ENCODE measurements at regions not wholly inside any gene's neighbourhood (a gene's known extent, or its start where the extent isn't known, plus 50 kb on each side); places are given as distances from the start of the nearest gene placed in this dataset.

DNA sequence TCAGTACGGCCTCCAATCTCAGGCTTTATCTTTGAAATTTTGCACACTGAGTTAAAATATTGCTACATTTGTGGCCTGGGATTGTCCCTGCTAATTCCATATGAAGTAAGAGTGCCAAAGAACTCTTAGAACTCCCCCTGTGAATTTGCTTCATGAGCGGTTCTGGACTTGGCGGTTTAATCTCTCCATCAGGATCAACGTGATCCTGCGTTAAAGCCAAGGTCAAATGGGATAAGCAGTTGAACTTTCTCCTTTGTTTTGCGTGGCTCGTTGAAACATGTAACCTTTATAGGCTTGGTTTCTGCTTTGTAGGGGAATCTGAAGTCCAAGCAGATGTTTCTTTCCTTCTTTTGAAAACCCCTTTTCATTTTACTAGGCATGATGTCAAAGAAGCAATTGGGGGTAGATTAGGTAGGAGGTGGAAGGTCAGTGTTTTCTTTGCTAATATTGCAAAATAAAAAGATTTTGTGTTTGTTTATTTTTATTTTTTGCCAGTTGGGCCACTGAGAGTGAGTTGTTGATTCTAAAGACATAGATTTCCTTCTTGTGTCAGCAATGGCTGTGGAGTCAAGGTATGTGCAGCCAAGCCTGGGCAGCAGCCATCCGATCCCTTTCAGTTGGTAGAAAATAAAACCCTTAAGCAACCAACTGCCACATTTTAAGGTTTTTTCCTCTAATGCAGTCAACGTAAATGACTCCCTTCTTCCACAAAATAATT lies 390.8 kb downstream of the NNT start:
- Histone ChIP-seq H3K36me3 (ENCODE audit: control insufficient read depth, insufficient read depth, low read length) (no peaks in the 10 kb centered on the region), H3K27ac (ENCODE audit: low read depth, low read length) (no peak overlapping the region), H3K27me3 (ENCODE audit: control insufficient read depth, insufficient read depth, low read length, poor library complexity, severe bottlenecking) (no peaks in the 10 kb centered on the region), H3K4me1 (ENCODE audit: control insufficient read depth, insufficient read depth, low read length) (no peaks in the 10 kb centered on the region), H3K9ac (ENCODE audit: extremely low read depth, low read length, poor library complexity, severe bottlenecking) (no peak overlapping the region), H3K4me3 (ENCODE audit: low read length) (no peak overlapping the region), H3K9me3 (ENCODE audit: control insufficient read depth, low read length) (no peaks in the 10 kb centered on the region)
- no peak for DNase-seq
- Mint-ChIP-seq H3K4me3 (no peak overlapping the region), H3K4me1 (no peaks in the 10 kb centered on the region), H3K36me3 (ENCODE audit: low read depth) (no peaks in the 10 kb centered on the region), H3K27ac (no peak overlapping the region), H3K9me3 (no peaks in the 10 kb centered on the region), H3K27me3 (ENCODE audit: insufficient read depth) (no peaks in the 10 kb centered on the region)
- TF ChIP-seq, protein P1, sequence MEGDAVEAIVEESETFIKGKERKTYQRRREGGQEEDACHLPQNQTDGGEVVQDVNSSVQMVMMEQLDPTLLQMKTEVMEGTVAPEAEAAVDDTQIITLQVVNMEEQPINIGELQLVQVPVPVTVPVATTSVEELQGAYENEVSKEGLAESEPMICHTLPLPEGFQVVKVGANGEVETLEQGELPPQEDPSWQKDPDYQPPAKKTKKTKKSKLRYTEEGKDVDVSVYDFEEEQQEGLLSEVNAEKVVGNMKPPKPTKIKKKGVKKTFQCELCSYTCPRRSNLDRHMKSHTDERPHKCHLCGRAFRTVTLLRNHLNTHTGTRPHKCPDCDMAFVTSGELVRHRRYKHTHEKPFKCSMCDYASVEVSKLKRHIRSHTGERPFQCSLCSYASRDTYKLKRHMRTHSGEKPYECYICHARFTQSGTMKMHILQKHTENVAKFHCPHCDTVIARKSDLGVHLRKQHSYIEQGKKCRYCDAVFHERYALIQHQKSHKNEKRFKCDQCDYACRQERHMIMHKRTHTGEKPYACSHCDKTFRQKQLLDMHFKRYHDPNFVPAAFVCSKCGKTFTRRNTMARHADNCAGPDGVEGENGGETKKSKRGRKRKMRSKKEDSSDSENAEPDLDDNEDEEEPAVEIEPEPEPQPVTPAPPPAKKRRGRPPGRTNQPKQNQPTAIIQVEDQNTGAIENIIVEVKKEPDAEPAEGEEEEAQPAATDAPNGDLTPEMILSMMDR (conservative IDR thresholded peaks at IDR 0.05): no peak
- WGBS, 2 experiments (ENCODE audit: insufficient coverage in 1 of 2, insufficient read length in 1 of 2): 92 to 96% methylated on average over 7 to 9 of the region's 9 CpGs

DNA sequence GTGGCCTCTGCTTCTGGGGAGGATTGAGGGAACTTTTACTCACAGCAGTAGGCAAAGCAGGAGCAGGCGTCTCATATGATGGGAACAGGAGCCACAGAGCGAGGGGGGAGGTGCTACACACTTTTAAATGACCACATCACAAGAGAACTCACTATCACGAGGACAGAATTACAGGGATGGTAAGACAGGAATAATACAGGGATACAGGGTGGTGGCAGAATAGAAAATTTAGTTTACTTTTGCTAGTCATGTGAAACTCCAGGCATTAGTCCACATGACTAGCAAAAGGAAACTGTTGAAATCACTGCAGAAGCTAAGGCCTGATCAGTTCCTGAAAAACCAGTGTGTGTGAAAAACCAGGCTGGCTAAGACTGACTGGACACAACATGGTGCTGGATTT lies 382.4 kb downstream of the NNT start:
- TF ChIP-seq, protein P1 (conservative IDR thresholded peaks at IDR 0.05): no peak
- no peaks in the 10 kb centered on the region for H3K27me3 ChIP-seq (ENCODE audit: control insufficient read depth, insufficient read depth, low read length, poor library complexity, severe bottlenecking)
- H3K9ac ChIP-seq (ENCODE audit: extremely low read depth, low read length, poor library complexity, severe bottlenecking): no peak overlapping the region
- no peaks in the 10 kb centered on the region for H3K4me1 ChIP-seq (ENCODE audit: control insufficient read depth, insufficient read depth, low read length)
- no peak for DNase-seq
- Mint-ChIP-seq H3K27ac (no peak overlapping the region), H3K9me3 (no peaks in the 10 kb centered on the region), H3K27me3 (ENCODE audit: insufficient read depth) (no peaks in the 10 kb centered on the region), H3K4me1 (no peaks in the 10 kb centered on the region), H3K4me3 (no peak overlapping the region), H3K36me3 (ENCODE audit: low read depth) (no peaks in the 10 kb centered on the region)
- H3K27ac ChIP-seq (ENCODE audit: low read depth, low read length): no peak overlapping the region
- WGBS, 2 experiments (ENCODE audit: insufficient coverage in 1 of 2, insufficient read length in 1 of 2): 80 to 96% methylated on average over 1 to 3 of the region's 3 CpGs
- H3K4me3 ChIP-seq (ENCODE audit: low read length): no peak overlapping the region
- H3K36me3 ChIP-seq (ENCODE audit: control insufficient read depth, insufficient read depth, low read length): no peaks in the 10 kb centered on the region
- H3K9me3 ChIP-seq (ENCODE audit: control insufficient read depth, low read length): no peaks in the 10 kb centered on the region

DNA sequence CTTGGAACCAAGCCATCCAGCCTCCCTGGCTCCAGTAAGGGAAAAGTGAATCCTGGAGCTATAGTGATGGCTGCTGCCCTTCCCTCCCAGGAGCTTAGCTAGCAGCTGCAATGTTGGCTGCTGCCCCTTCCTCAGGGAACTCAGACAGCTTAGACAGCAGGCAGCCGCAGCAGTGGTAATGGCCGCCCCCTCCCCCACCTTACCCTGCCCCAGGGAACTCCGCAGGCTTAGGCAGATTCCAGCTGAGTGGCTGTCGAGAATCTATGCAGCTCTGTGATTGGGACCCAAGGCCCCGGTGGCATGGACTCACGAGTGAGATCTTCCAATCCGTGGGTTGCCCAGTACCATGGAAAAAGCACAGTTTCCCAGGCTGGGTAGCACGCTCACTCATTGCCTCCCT lies 378.6 kb downstream of the NNT start:
- no peaks in the 10 kb centered on the region for H3K36me3 Mint-ChIP-seq (ENCODE audit: low read depth)
- no peak overlapping the region for H3K4me3 Mint-ChIP-seq
- peak; percentile 58 for DNase-seq
- Histone ChIP-seq H3K36me3 (ENCODE audit: control insufficient read depth, insufficient read depth, low read length) (no peaks in the 10 kb centered on the region), H3K27me3 (ENCODE audit: control insufficient read depth, insufficient read depth, low read length, poor library complexity, severe bottlenecking) (no peaks in the 10 kb centered on the region), H3K4me3 (ENCODE audit: low read length) (no peak overlapping the region), H3K4me1 (ENCODE audit: control insufficient read depth, insufficient read depth, low read length) (no peaks in the 10 kb centered on the region), H3K9me3 (ENCODE audit: control insufficient read depth, low read length) (no peaks in the 10 kb centered on the region), H3K9ac (ENCODE audit: extremely low read depth, low read length, poor library complexity, severe bottlenecking) (no peak overlapping the region), H3K27ac (ENCODE audit: low read depth, low read length) (no peak overlapping the region)
- H3K4me1 Mint-ChIP-seq: no peaks in the 10 kb centered on the region
- peaks cover 17% of the 10 kb centered on the region for H3K9me3 Mint-ChIP-seq
- no peak overlapping the region for H3K27ac Mint-ChIP-seq
- TF ChIP-seq, protein P1 (conservative IDR thresholded peaks at IDR 0.05): no peak
- 85 to 93% methylated on average over 3 to 8 of the region's 8 CpGs for WGBS, 2 experiments (ENCODE audit: insufficient coverage in 1 of 2, insufficient read length in 1 of 2)
- H3K27me3 Mint-ChIP-seq (ENCODE audit: insufficient read depth): no peaks in the 10 kb centered on the region

Measured in endodermal cell (in vitro differentiated cells).